ENCODE measurements at regions not wholly inside any gene's neighbourhood (a gene's known extent, or its start where the extent isn't known, plus 50 kb on each side); places are given as distances from the start of the nearest gene placed in this dataset.

DNA sequence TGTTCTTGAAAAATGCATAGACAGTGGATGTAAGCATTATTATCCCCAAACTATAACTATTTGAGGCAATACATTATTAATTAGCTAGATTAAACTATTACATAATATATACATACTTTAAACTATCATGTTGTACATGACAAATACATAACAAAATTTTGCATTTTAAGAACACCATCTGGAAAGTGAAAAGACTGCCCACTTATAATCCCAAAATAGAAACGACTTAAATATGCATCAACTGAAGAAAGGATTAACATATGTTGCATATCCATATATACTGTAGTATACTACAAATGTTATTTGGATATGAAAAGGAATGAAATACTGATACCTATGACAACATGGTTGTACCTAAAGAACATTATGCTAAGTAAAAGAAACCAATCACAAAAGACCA is 700.8 kb upstream of the SPRY2 start:
- Histone ChIP-seq H2BK120ac (ENCODE audit: low read depth, low read length) (no peak overlapping the region), H4K8ac (ENCODE audit: low read depth in 2 of 2, low read length in 2 of 2) (no peak overlapping the region), H3K56ac (ENCODE audit: extremely low read depth, insufficient read depth, low read length) (no peak overlapping the region), H3K4ac (ENCODE audit: low read depth, low read length) (no peak overlapping the region), H4K91ac (ENCODE audit: insufficient read depth, low read depth, low read length) (no peak overlapping the region), H3K27me3 (ENCODE audit: control insufficient read depth, insufficient read depth, low read length) (no peaks in the 10 kb centered on the region), H3K18ac (ENCODE audit: low read depth, low read length) (no peak overlapping the region), H2AK9ac (replicated peaks; ENCODE audit: low read depth, low read length, poor library complexity) (no peak overlapping the region), H2AK5ac (ENCODE audit: low read depth, low read length) (no peak overlapping the region), H2AFZ (replicated peaks; ENCODE audit: low read length, poor library complexity) (no peak overlapping the region), H3K9me1 (ENCODE audit: insufficient read depth, low read length) (no peaks in the 10 kb centered on the region), H2BK20ac (ENCODE audit: low read depth, low read length) (no peak overlapping the region), H4K20me1 (ENCODE audit: insufficient read depth, low read length) (no peaks in the 10 kb centered on the region), H2BK5ac (ENCODE audit: low read depth, low read length, poor library complexity, severe bottlenecking) (no peak overlapping the region), H3K23ac (ENCODE audit: low read depth, low read length) (no peak overlapping the region), H2BK15ac (ENCODE audit: low read depth, low read length) (no peak overlapping the region), H3K4me3 (ENCODE audit: insufficient read depth, low read depth, low read length) (no peak overlapping the region), H3K9ac (ENCODE audit: low read depth, low read length) (no peak overlapping the region), H4K5ac (ENCODE audit: low read depth, low read length) (no peak overlapping the region), H3K27ac (ENCODE audit: insufficient read depth, low read length) (no peak overlapping the region), H3K4me2 (ENCODE audit: low read depth, low read length) (no peak overlapping the region), H3K36me3 (ENCODE audit: control insufficient read depth, insufficient read depth, low read length) (no peaks in the 10 kb centered on the region), H3K4me1 (ENCODE audit: control insufficient read depth, insufficient read depth, low read length) (no peaks in the 10 kb centered on the region), H3K79me1 (ENCODE audit: low read depth in 1 of 2, low read length in 2 of 2) (no peaks in the 10 kb centered on the region), H3K14ac (replicated peaks; ENCODE audit: low read depth, low read length) (no peak overlapping the region), H3K9me3 (ENCODE audit: control insufficient read depth, insufficient read depth, low read length) (no peaks in the 10 kb centered on the region)
- DNase-seq (no peak), ATAC-seq (ENCODE audit: low read depth) (no peak)
- in situ Hi-C loops (cut with MboI; ENCODE audit: low sequenced_read_pairs), result no loop called here
- WGBS, 2 experiments (ENCODE audit: extremely low coverage in 2 of 2, insufficient read length in 1 of 2), result no CpG with 5 or more reads among the region's 1 CpG
- CTCF ChIA-PET, result interaction anchor here (1.0 kb wide), 1 partner anchor 18 kb away, joined by 3 read pairs; no protein-coding TSS in a partner anchor
- TF ChIP-seq RFX5 (IDR thresholded peaks at IDR 0.05; ENCODE audit: low read depth, low read length) (no peak), MXI1 (IDR thresholded peaks at IDR 0.05; ENCODE audit: borderline replicate concordance, low read depth, low read length) (no peak), POLR2A (IDR thresholded peaks at IDR 0.05; ENCODE audit: low read depth, low read length) (no peak), MAFK (IDR thresholded peaks at IDR 0.05; ENCODE audit: low read depth, low read length) (no peak), MAZ (IDR thresholded peaks at IDR 0.05; ENCODE audit: borderline replicate concordance, low read depth, low read length) (no peak), CEBPB (IDR thresholded peaks at IDR 0.05; ENCODE audit: low read depth, low read length) (no peak), RCOR1 (IDR thresholded peaks at IDR 0.05; ENCODE audit: insufficient replicate concordance, low read length) (no peak), FOS (IDR thresholded peaks at IDR 0.05; ENCODE audit: low read depth, low read length) (no peak), NFE2L2 (IDR thresholded peaks at IDR 0.05; ENCODE audit: low read depth, low read length) (no peak)
- TF ChIP-seq, protein P1, sequence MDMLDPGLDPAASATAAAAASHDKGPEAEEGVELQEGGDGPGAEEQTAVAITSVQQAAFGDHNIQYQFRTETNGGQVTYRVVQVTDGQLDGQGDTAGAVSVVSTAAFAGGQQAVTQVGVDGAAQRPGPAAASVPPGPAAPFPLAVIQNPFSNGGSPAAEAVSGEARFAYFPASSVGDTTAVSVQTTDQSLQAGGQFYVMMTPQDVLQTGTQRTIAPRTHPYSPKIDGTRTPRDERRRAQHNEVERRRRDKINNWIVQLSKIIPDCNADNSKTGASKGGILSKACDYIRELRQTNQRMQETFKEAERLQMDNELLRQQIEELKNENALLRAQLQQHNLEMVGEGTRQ (IDR thresholded peaks at IDR 0.05; ENCODE audit: low read depth, low read length), result no peak
- TF ChIP-seq, protein P2, sequence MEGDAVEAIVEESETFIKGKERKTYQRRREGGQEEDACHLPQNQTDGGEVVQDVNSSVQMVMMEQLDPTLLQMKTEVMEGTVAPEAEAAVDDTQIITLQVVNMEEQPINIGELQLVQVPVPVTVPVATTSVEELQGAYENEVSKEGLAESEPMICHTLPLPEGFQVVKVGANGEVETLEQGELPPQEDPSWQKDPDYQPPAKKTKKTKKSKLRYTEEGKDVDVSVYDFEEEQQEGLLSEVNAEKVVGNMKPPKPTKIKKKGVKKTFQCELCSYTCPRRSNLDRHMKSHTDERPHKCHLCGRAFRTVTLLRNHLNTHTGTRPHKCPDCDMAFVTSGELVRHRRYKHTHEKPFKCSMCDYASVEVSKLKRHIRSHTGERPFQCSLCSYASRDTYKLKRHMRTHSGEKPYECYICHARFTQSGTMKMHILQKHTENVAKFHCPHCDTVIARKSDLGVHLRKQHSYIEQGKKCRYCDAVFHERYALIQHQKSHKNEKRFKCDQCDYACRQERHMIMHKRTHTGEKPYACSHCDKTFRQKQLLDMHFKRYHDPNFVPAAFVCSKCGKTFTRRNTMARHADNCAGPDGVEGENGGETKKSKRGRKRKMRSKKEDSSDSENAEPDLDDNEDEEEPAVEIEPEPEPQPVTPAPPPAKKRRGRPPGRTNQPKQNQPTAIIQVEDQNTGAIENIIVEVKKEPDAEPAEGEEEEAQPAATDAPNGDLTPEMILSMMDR (conservative IDR thresholded peaks at IDR 0.05; ENCODE audit: low read depth, low read length), result no peak
- TF ChIP-seq, protein P3, sequence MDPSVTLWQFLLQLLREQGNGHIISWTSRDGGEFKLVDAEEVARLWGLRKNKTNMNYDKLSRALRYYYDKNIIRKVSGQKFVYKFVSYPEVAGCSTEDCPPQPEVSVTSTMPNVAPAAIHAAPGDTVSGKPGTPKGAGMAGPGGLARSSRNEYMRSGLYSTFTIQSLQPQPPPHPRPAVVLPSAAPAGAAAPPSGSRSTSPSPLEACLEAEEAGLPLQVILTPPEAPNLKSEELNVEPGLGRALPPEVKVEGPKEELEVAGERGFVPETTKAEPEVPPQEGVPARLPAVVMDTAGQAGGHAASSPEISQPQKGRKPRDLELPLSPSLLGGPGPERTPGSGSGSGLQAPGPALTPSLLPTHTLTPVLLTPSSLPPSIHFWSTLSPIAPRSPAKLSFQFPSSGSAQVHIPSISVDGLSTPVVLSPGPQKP (IDR thresholded peaks at IDR 0.05; ENCODE audit: borderline replicate concordance, low read depth, low read length), result no peak
- intact Hi-C loops (cut with micrococcal nuclease), result no loop called here
- BruUV-seq (replicated peaks), result no TSS peak
- POLR2A ChIA-PET (ENCODE audit: unreplicated experiment), result interaction anchor here (0.6 kb wide), 1 partner anchor 10 kb away, joined by 3 read pairs; no protein-coding TSS in a partner anchor
- dilution Hi-C loops (cut with HindIII; ENCODE audit: low sequenced_read_pairs, unreplicated experiment), result no loop called here

Data from IMR-90 (cell line).